ENCODE measurements at regions not wholly inside any gene's neighbourhood (a gene's known extent, or its start where the extent isn't known, plus 50 kb on each side); places are given as distances from the start of the nearest gene placed in this dataset.

- TF ChIP-seq CTCF (IDR thresholded peaks at IDR 0.05): no peak
- TF ChIP-seq POLR2A (IDR thresholded peaks at IDR 0.05): no peak
Observed at GRCh38 chr16:5863071-5863606, 765.5 kb upstream of the EEF2KMT start.
